Neutrophil (primary cell): ENCODE measurements at regions not wholly inside any gene's neighbourhood (a gene's known extent, or its start where the extent isn't known, plus 50 kb on each side); places are given as distances from the start of the nearest gene placed in this dataset.

Experiments
- H3K27ac ChIP-seq: fragments of 200-600 bp; sonication (generic); 2 replicates; pipeline ENCODE4 v1.5.1; 2016; ENCODE audit warnings: mild to moderate bottlenecking, moderate library complexity
- H3K27me3 ChIP-seq: fragments of 200-600 bp; sonication (generic); 2 replicates; pipeline ENCODE4 v1.6.0; 2016; ENCODE audit warnings: mild to moderate bottlenecking
- H3K36me3 ChIP-seq: fragments of 200-600 bp; sonication (generic); 2 replicates; pipeline ENCODE4 v1.5.1; 2017
- H3K4me1 ChIP-seq, 2 experiments: fragments of 200-600 bp in 1 of 2; sonication (generic) in 1 of 2; 1 replicate in 1 of 2; 2 replicates in 1 of 2; pipeline versions ENCODE4 v1.5.1 to v1.6.1; 2013 to 2016; ENCODE audit warnings: low read depth in 1 of 2, low read length in 1 of 2, mild to moderate bottlenecking in 1 of 2, moderate library complexity in 1 of 2; ENCODE audit not compliant: control insufficient read depth in 1 of 2, insufficient read depth in 1 of 2
- H3K4me3 ChIP-seq, 2 experiments: fragments of 200-600 bp in 1 of 2; sonication (generic) in 1 of 2; 1 replicate in 1 of 2; 2 replicates in 1 of 2; pipeline ENCODE4 v1.5.1; 2013 to 2016; ENCODE audit warnings: low read depth in 1 of 2, low read length in 1 of 2, mild to moderate bottlenecking in 1 of 2, moderate library complexity in 1 of 2
- H3K9me3 ChIP-seq: fragments of 200-600 bp; sonication (generic); 2 replicates; pipeline ENCODE4 v1.5.1; 2016
- CTCF ChIP-seq: fragments of 200-600 bp; sonication (generic); IDR thresholded peaks from 2 replicates; pipeline ENCODE4 v1.5.1; 2016; ENCODE audit warnings: antibody characterized with exemption

DNA sequence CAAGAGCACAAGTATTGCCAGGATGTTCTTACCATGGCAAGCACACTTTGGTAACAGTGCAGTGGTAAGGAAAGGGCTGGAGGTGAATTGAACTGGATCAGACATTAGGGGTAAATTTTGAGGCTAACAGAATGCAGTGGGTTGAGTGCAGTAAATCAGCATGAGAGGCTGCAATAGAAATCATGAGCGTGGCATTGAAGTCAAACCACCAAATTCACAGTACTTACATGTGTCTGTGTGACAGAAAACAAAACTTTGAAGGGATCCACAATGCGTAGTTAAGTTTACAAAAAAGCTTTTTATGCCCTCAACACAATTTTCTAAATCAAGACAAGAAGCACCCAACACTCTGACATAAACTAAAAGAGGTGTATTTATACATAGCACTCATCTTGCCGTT lies 428.0 kb upstream of the ARHGEF26 start:
- H3K9me3 ChIP-seq, result no peaks in the 10 kb centered on the region
- no peaks in the 10 kb centered on the region for H3K27me3 ChIP-seq
- no peak overlapping the region for H3K4me3 ChIP-seq
- TF ChIP-seq CTCF, result no peak
- H3K27ac ChIP-seq, result no peak overlapping the region
- H3K4me1 ChIP-seq, result no peaks in the 10 kb centered on the region
- no peaks in the 10 kb centered on the region for H3K36me3 ChIP-seq

- H3K27me3 ChIP-seq, result no peaks in the 10 kb centered on the region
- H3K36me3 ChIP-seq, result no peaks in the 10 kb centered on the region
- no peak for TF ChIP-seq CTCF
- H3K9me3 ChIP-seq, result no peaks in the 10 kb centered on the region
- no peak overlapping the region for H3K4me3 ChIP-seq
- no peak overlapping the region for H3K27ac ChIP-seq
- H3K4me1 ChIP-seq, result no peaks in the 10 kb centered on the region
These were observed 419.1 kb upstream of the ARHGEF26 start for GRCh38 chr3:153702106-153702505.

- no peak overlapping the region for H3K27ac ChIP-seq
- TF ChIP-seq CTCF, result no peak
These were observed 417.1 kb upstream of the ARHGEF26 start for GRCh38 chr3:153704115-153704514.

GRCh38 chr3:153706706-153707105 lies 414.5 kb upstream of the ARHGEF26 start:
- peaks cover 4% of the 10 kb centered on the region for H3K27me3 ChIP-seq
- H3K9me3 ChIP-seq, result no peaks in the 10 kb centered on the region
- no peak overlapping the region for H3K27ac ChIP-seq
- no peaks in the 10 kb centered on the region for H3K36me3 ChIP-seq
- no peaks in the 10 kb centered on the region for H3K4me1 ChIP-seq
- H3K4me3 ChIP-seq, result no peak overlapping the region
- no peak for TF ChIP-seq CTCF

More at GRCh38 chr3:153704115-153704514, 417.1 kb upstream of the ARHGEF26 start:
- Histone ChIP-seq H3K27me3 (peaks cover 4% of the 10 kb centered on the region), H3K4me1 (no peaks in the 10 kb centered on the region), H3K4me3 (no peak overlapping the region), H3K36me3 (no peaks in the 10 kb centered on the region), H3K9me3 (no peaks in the 10 kb centered on the region)

GRCh38 chr3:153714016-153714415 lies 407.2 kb upstream of the ARHGEF26 start:
- Histone ChIP-seq H3K9me3 (no peaks in the 10 kb centered on the region), H3K27ac (no peak overlapping the region), H3K4me1 (no peaks in the 10 kb centered on the region), H3K4me3 (no peak overlapping the region), H3K27me3 (no peaks in the 10 kb centered on the region), H3K36me3 (no peaks in the 10 kb centered on the region)
- TF ChIP-seq CTCF, result no peak
